IPS DF 19.7 (cell line): ENCODE measurements at regions not wholly inside any gene's neighbourhood (a gene's known extent, or its start where the extent isn't known, plus 50 kb on each side); places are given as distances from the start of the nearest gene placed in this dataset.
"Not testable (repeated sequence)": the region's sequence is repeated elsewhere in the genome, so short reads cannot be mapped to it uniquely, and the experiment has no call there.

Source experiments
- DNase-seq: peaks from one replicate; pipeline ENCODE4 v3.0.0-alpha.2; 2013; ENCODE audit warnings: low read depth, low spot score

- not testable (repeated sequence) for DNase-seq
These were observed 1891.0 kb upstream of the CDH9 start for GRCh38 chr5:28929366-28929765.

DNA sequence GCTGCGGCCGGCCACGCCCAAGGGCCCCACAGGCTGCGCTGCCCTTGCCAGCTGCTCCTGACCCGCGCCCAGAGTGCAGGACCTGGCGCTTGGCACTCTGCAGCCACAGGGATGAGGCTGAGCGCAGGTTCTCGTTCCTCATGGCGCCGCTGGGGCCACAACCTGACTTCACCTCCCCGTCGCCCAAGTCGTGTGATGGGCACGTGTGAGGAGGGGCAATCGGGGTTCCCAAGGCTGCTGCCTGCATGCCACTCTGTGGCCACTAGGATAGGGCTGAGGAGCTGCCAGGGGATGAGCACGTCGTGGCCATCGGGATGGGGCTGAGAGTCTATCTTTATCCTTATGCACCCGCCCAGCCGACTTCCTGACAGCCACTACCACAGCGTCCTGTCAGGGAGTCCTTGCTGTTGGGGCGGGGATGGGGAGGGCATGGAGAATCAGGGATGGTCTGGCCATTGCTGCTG, 1890.0 kb upstream of the CDH9 start:
- not testable (repeated sequence) for DNase-seq

- no peak for DNase-seq
These were observed 1889.4 kb upstream of the CDH9 start for GRCh38 chr5:28927559-28928326.

DNA sequence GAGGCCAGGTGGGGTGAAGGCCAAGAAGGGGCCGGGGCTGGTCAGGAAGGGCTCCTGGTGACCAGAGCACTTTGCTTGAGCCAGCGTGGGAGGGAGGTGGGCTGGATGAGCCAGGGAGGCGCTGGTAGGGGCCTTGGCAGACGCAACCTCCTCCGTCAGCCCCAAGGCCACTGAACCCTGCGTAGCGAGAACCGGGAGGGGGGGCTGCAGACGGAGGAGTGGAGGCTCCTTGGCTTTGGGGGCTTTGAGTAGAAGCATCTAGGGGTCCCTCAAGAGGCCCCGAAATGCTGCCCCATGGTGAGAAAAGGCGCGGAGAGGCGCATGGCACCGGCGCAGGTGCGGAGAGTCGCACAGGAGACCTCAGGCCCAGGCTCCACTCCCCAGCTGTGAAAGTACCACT, 1888.0 kb upstream of the CDH9 start:
- no peak for DNase-seq

DNA sequence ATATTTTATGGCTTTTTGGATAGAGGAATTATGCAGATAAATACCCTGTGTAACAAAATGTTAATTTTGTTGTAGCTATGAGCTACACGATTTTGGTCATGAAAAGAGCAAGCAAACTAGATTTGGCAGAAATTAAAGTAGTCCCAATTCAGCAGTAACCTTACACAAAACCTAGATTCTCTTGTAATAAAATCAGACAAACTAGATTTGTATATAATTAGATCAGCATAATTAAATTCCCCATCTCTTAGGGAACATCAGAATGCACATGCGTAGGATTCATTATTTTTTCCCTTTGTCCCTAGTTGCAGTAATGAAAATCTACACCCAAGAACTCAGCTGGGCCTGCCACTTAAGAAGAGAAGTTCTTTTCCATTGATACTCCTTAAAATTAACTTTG, 1879.2 kb upstream of the CDH9 start:
- DNase-seq = no peak

DNA sequence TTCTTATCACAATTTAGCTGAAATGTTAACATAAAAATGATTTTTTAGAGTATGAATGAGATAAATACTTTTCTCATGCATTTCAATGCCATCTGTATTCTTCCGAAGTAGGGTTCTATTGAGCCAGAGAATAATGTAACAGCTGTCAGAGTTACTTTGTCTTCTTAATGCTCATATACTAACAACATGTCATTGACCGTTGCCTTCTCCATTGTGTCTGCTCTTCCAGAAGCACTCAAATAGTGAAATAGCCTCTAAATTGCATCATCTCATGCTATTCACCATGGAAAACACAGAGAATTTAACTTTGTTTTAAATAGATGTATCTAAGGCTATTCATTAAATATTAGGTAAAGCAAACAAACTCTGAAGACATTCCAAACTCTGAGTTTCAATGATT, 1875.9 kb upstream of the CDH9 start:
- no peak for DNase-seq

DNA sequence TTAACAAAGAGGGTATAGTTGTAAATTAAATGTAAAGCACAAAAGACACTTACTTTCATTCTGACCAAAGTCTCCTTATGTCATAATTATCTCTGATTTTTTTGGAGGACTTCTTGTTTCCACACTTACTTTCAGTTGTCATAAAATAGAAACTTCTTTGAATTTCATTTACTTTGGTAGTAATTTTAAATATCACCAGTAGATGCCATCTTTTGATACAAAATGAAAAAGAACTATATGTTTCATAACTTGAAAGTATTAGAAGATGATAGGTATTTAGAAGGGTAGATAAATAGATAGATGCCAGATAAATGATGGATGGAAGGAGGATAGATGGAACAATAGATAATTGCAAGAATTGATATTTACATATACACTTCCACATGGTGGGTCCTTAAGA, 1865.3 kb upstream of the CDH9 start:
- DNase-seq = no peak

- DNase-seq = no peak
These were observed 1858.6 kb upstream of the CDH9 start for GRCh38 chr5:28896949-28897348.

GRCh38 chr5:28880936-28881335, 1842.5 kb upstream of the CDH9 start:
- no peak for DNase-seq

DNA sequence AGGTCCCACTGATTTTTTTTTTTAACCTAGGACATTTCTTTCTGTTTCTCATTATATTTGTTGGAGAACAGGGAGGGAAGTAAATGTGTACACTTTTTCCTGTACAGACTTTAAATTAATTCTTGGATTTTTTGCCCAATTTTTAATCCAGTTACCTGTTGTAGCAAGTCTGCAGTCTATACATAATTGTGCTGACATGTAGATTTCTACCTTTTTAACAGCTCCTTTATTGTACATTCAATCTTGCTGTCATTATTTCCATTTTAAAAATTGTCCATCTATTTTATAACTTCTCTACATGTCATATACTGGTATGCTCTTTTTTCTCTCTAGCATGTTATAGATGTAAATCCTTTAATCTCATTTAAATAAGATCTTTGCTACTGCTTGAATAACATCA, 1838.7 kb upstream of the CDH9 start:
- DNase-seq = no peak

DNA sequence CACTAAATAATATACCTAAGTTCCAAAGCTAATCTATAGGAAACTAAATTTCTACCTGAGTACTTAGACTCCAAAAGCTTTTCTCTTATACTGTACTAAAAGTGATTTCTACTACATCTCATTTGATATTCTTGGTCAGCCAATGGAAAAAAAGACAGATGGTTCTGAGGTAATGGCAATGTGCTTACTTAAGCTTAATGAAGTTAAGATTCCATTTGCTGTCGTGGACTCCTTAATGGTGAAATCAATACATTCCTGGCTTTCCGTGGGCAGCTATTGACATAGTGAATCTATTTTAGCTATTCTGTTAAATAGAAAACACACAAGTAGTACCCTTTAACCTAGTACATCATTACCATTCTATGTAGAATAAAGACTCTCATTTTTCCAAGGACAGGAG, 1825.6 kb upstream of the CDH9 start:
- no peak for DNase-seq

GRCh38 chr5:28862860-28863196, 1824.4 kb upstream of the CDH9 start:
- no peak for DNase-seq

DNA sequence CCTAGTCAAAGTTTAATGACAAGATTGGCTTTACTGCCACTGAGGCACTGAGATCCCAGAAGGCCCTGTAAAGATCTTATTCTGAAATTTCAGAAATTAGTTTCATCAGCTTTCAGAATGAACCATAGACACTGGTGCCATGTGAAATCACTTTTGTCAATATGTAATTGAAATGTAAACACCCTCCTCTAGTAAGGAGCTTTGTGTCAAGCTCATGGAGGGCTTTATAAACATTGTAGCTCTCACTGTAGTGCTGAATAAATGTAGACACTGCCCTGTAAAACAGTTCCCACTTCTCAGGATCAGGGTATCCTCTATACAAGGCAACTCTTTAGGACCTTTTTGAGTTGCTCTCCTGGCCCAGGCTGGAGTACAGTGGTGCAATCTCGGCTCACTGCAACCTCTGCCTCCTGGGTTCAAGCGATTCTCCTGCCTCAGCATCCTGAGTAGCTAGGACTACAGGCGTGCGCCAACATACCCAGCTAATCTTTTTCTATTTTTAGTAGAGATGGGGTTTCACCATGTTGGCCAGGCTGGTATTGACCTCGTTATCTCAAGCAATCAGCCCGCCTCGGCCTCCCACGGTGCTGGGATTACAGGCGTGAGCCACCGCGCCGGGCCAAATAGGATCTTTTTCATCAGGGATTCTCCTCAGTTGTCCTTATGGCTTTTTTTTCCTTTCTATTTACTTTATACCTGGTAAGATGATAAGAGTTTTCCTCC, 1823.9 kb upstream of the CDH9 start:
- DNase-seq = no peak

GRCh38 chr5:28855626-28856025, 1817.2 kb upstream of the CDH9 start:
- no peak for DNase-seq

- DNase-seq = no peak
These were observed 1812.0 kb upstream of the CDH9 start for GRCh38 chr5:28850320-28850921.

DNA sequence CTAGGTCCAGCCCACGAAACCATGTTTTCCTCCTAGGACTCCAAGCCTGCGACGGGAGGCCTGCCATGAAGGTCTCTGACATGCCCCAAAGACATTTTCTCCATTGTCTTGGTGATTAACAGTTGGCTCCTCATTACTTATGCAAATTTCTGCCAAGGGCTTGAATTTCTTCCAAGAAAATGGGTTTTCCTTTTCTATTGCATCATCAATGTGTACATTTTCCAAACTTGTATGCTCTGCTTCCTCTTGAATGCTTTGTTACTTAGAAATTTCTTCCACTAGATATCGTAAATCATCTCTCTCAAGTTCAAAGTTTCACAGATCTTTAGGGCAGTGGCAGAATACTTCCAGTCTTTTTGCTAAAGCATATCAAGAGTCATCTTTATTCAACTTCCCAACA, 1792.7 kb upstream of the CDH9 start:
- no peak for DNase-seq

GRCh38 chr5:28823231-28823630, 1784.8 kb upstream of the CDH9 start:
- no peak for DNase-seq

GRCh38 chr5:28822071-28822470, 1783.7 kb upstream of the CDH9 start:
- no peak for DNase-seq

DNA sequence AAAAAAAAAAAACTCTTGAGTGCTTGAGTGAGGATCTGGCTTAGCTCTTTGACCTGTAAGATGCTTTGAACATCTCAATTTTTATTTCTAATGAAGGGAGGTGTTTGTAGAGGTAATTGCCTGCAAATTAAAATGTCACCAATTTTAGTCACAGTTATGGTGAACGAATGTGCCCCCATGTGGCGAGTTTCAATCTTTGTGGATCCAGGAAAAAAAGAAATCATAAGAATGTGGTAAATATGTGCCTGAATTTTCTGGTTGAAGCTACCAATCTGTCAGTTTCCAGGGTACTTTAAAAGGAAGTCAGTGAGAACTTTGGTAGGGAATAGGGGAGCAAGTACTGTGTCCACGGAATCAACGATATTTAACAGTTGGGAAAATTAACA, 1772.4 kb upstream of the CDH9 start:
- no peak for DNase-seq

DNA sequence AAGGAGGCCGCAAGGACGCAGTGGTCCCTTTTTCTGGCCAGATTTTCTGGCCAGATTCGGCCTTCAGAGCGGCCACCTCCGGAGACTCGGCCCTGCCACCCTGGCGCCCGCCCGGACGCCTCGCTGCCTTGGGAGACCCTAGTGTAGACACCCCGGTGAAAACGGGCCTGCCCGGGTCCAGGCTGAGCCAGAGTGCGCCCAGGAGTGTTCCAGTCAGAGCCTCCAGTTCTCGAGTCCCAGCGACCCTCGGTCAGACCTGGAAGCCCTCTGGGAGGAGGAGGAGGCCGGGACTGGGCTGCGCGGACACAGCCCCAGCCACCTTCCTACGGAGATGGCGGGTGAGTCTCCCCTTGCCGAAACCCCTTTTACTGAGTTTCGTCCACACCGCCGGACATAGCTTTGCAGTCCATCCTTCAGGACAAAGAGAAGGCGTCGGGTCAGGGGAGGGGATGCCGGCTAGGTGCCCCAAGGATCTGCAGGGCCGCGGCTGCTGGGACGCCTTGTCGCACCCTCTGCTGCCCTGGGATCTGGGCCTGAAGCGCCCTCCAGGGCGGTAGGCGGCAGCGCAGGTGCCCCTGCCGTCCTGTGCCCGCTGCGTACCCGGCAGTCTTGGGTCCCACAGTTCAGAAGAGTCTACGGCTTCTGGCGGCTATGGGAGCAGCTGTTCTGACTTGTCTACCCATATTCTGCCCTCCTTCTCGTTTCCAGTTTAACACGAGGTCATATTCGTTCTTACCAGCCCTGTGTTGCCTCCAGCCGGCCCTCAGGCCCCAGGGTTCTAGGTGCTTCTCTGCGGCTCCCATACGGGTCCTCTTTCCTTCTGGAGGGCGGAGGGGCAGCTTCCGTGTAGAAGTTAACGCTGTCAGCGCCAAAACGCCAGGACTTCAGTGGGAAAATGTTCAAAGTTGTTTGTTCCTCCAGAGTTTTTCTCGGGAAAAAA, 1771.7 kb upstream of the CDH9 start:
- DNase-seq = no peak

DNA sequence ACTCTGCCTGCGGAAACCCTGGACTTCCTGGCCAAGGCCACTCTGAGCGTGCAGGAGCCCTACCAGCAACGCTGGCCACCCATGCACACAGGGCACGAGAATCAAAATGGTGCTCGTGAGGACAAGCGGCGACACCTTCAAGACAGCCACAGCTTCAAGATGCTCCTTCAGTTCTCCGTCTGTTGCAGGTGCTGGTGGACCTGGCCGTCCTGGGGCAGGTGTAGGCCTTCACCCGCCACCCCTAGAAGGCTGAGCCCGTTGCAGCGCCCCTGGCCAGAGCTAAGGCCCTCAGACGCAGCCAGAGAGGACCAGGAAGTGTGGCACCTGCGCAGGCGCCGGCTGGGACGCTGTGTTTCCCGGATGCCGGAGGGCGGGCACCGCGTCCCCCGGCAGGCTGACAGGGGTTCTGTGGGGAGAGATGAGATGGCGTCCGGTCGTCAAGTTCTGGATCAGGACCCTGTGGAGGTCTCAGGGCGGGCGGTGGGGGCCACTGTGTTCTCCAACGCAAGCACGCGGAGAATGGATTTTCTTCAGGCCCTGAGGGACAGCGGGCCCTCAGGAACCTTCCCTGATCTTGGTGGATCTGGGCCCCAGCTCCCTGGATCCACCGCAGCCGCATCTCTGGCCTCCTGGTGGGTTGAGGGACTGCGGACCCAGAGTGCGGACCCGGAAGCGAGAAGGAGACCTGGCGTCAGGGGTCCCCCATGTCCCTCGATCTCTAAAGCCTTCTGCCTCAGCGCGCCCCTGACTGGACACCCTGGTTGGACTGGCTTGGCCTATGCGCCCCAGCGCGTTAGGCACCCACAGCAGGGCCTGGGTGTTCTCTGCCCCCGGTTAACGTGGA, 1770.8 kb upstream of the CDH9 start:
- no peak for DNase-seq
